ENCODE measurements at regions not wholly inside any gene's neighbourhood (a gene's known extent, or its start where the extent isn't known, plus 50 kb on each side); places are given as distances from the start of the nearest gene placed in this dataset.

GRCh38 chr13:53807251-53807834 lies 778.7 kb downstream of the OLFM4 start:
- no peak overlapping the region for H3K27ac ChIP-seq
- no peak for DNase-seq (ENCODE audit: low spot score)
- CTCF ChIA-PET, result no interaction called here
- POLR2A ChIA-PET (ENCODE audit: low non-redundant PET), result no interaction called here
- TF ChIP-seq CTCF (conservative IDR thresholded peaks at IDR 0.05; ENCODE audit: low read depth), result no peak

- POLR2A ChIA-PET (ENCODE audit: low non-redundant PET), result no interaction called here
- CTCF ChIA-PET, result interaction anchor here (0.6 to 1.5 kb wide), 3 partner anchors 39 to 1368 kb away, joined by 3 to 6 read pairs (median 4); no protein-coding TSS in a partner anchor
- no peak for TF ChIP-seq CTCF (conservative IDR thresholded peaks at IDR 0.05; ENCODE audit: low read depth)
- H3K27ac ChIP-seq, result no peak overlapping the region
- DNase-seq (ENCODE audit: low spot score), result no peak
Measured at GRCh38 chr13:53821632-53822031, 793.0 kb downstream of the OLFM4 start.

- CTCF ChIA-PET, result interaction anchor here (1.5 kb wide), 1 partner anchor 39 kb away, joined by 4 read pairs; no protein-coding TSS in a partner anchor
- POLR2A ChIA-PET (ENCODE audit: low non-redundant PET), result no interaction called here
- no peak for TF ChIP-seq CTCF (conservative IDR thresholded peaks at IDR 0.05; ENCODE audit: low read depth)
- no peak for DNase-seq (ENCODE audit: low spot score)
- H3K27ac ChIP-seq, result no peak overlapping the region
Measured at GRCh38 chr13:53822136-53822535, 793.5 kb downstream of the OLFM4 start.

GRCh38 chr13:53839461-53839860 lies 810.8 kb downstream of the OLFM4 start:
- no peak for TF ChIP-seq CTCF (conservative IDR thresholded peaks at IDR 0.05; ENCODE audit: low read depth)
- no peak for DNase-seq (ENCODE audit: low spot score)
- POLR2A ChIA-PET (ENCODE audit: low non-redundant PET), result no interaction called here
- no peak overlapping the region for H3K27ac ChIP-seq
- CTCF ChIA-PET, result no interaction called here

GRCh38 chr13:53844473-53845146 lies 816.0 kb downstream of the OLFM4 start:
- no peak for TF ChIP-seq CTCF (conservative IDR thresholded peaks at IDR 0.05; ENCODE audit: low read depth)
- H3K27ac ChIP-seq, result no peak overlapping the region
- ChIA-PET POLR2A (ENCODE audit: low non-redundant PET) (no interaction called here), CTCF (interaction anchor here (0.6 kb wide), 1 partner anchor 594 kb away, joined by 3 read pairs; no protein-coding TSS in a partner anchor)
- no peak for DNase-seq (ENCODE audit: low spot score)

GRCh38 chr13:53847502-53847901 lies 818.9 kb downstream of the OLFM4 start:
- POLR2A ChIA-PET (ENCODE audit: low non-redundant PET), result no interaction called here
- CTCF ChIA-PET, result interaction anchor here (1.0 kb wide), 1 partner anchor 593 kb away, joined by 3 read pairs; no protein-coding TSS in a partner anchor
- no peak for DNase-seq (ENCODE audit: low spot score)
- no peak for TF ChIP-seq CTCF (conservative IDR thresholded peaks at IDR 0.05; ENCODE audit: low read depth)
- no peak overlapping the region for H3K27ac ChIP-seq
